Keratinocyte (primary cell): ENCODE measurements at regions not wholly inside any gene's neighbourhood (a gene's known extent, or its start where the extent isn't known, plus 50 kb on each side); places are given as distances from the start of the nearest gene placed in this dataset.
"Not testable (repeated sequence)": the region's sequence is repeated elsewhere in the genome, so short reads cannot be mapped to it uniquely, and the experiment has no call there.

Experiments used
- DNase-seq: peaks from one replicate; pipeline ENCODE4 v3.0.0-alpha.2; 2011; ENCODE audit warnings: low read depth, missing footprints, low spot score
- FAIRE-seq: peaks from 2 replicates; lab custom pipeline; 2011; peaks lifted over from hg19 to GRCh38; lab: Jason Lieb, UNC
- H2AFZ ChIP-seq: 2 replicates; pipeline ENCODE4 v1.6.0; 2012; ENCODE audit warnings: low read length, control low read depth, inconsistent platforms; ENCODE audit not compliant: control insufficient read depth
- H3K27ac ChIP-seq: 2 replicates; pipeline ENCODE4 v1.5.1; 2011; ENCODE audit warnings: low read length; ENCODE audit not compliant: control insufficient read depth, insufficient read depth
- H3K27me3 ChIP-seq: 3 replicates; pipeline ENCODE4 v1.6.0; 2011; ENCODE audit warnings: low read length; ENCODE audit not compliant: control insufficient read depth, insufficient read depth; ENCODE audit errors: extremely low read depth
- H3K36me3 ChIP-seq, 2 experiments: 2 replicates in 1 of 2; 3 replicates in 1 of 2; pipeline ENCODE4 v1.5.1; 2011; ENCODE audit warnings: low read length in 2 of 2, mild to moderate bottlenecking in 1 of 2; ENCODE audit not compliant: control insufficient read depth in 2 of 2, insufficient read depth in 2 of 2; ENCODE audit errors: extremely low read depth in 1 of 2
- H3K4me1 ChIP-seq: 3 replicates; pipeline ENCODE4 v1.5.1; 2011; ENCODE audit warnings: low read length; ENCODE audit not compliant: control insufficient read depth, insufficient read depth; ENCODE audit errors: extremely low read depth
- H3K4me2 ChIP-seq: 3 replicates; pipeline ENCODE4 v1.6.0; 2011; ENCODE audit warnings: low read depth, low read length; ENCODE audit not compliant: control insufficient read depth, insufficient read depth; ENCODE audit errors: extremely low read depth
- H3K4me3 ChIP-seq, 3 experiments: fragments of 200-600 bp in 1 of 3; sonication (generic) in 1 of 3; 2 replicates in 2 of 3; 3 replicates in 1 of 3; pipeline ENCODE4 v1.5.1; 2011 to 2016; ENCODE audit warnings: low read length in 3 of 3, mild to moderate bottlenecking in 3 of 3, control low read depth in 2 of 3, inconsistent platforms in 1 of 3, low read depth in 1 of 3, mixed read lengths in 1 of 3, mixed run types in 1 of 3, moderate library complexity in 1 of 3; ENCODE audit not compliant: control insufficient read depth in 2 of 3, insufficient read depth in 2 of 3; ENCODE audit errors: extremely low read depth in 1 of 3
- H3K79me2 ChIP-seq: 2 replicates; pipeline ENCODE4 v1.6.0; 2012; ENCODE audit warnings: low read length; ENCODE audit not compliant: control insufficient read depth, insufficient read depth
- H3K9ac ChIP-seq: 3 replicates; pipeline ENCODE4 v1.6.0; 2011; ENCODE audit warnings: low read length; ENCODE audit not compliant: control insufficient read depth, insufficient read depth; ENCODE audit errors: extremely low read depth
- H3K9me1 ChIP-seq: 3 replicates; pipeline ENCODE4 v1.6.0; 2011; ENCODE audit warnings: low read length; ENCODE audit not compliant: control insufficient read depth, insufficient read depth; ENCODE audit errors: extremely low read depth
- H3K9me3 ChIP-seq: 2 replicates; pipeline ENCODE4 v1.5.1; 2012; ENCODE audit warnings: low read depth, low read length; ENCODE audit not compliant: control insufficient read depth
- H4K20me1 ChIP-seq: 3 replicates; pipeline ENCODE4 v1.6.0; 2011; ENCODE audit warnings: low read length; ENCODE audit not compliant: control insufficient read depth, insufficient read depth; ENCODE audit errors: extremely low read depth
- CTCF ChIP-seq, 3 experiments: IDR thresholded peaks in 1 of 3; conservative IDR thresholded peaks in 1 of 3; optimal IDR thresholded peaks in 1 of 3; 2 replicates in 2 of 3; 3 replicates in 1 of 3; pipeline versions ENCODE3 to v1.5.1; 2011; ENCODE audit warnings: low read length in 3 of 3, mild to moderate bottlenecking in 3 of 3, moderate library complexity in 2 of 3, control low read depth in 1 of 3, inconsistent platforms in 1 of 3; ENCODE audit not compliant: insufficient read depth in 2 of 3; ENCODE audit errors: extremely low read depth in 1 of 3
- EZH2 ChIP-seq: IDR thresholded peaks from one replicate; pipeline ENCODE4 v1.6.1; 2012; ENCODE audit warnings: inconsistent platforms, mild to moderate bottlenecking, low read length, moderate library complexity
- dilution Hi-C: fragments of 300-500 bp; cut with MboI; formaldehyde crosslinking; loops from one replicate; pipeline ENCODE4 v1.7.0; 2020; ENCODE audit warnings: low sequenced_read_pairs; ENCODE audit not compliant: extremely low pct_ligation_motif_present

DNA sequence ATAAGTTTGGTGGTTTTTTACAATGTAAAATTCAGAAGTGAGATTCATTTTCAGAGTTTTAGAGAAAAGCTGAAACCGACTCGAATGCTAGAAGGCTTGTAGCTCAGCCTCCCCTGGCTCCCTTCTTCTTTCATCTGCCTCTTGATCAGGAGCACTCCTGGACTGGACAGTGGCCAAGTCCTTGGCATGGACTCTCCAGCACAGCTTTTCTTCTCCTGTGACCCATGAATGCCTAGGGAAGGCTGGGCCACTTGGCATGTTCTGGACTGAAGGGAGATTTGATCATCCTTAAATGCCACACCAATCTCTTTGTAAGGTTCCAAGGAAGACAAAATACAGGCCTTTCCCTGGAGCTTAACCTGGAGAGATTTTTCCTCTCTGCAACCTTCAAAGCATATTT lies 384.0 kb upstream of the SASH1 start:
- Histone ChIP-seq H3K27me3 (no peaks in the 10 kb centered on the region), H3K9ac (no peak overlapping the region), H2AFZ (no peak overlapping the region), H3K4me2 (no peak overlapping the region), H3K36me3 (no peaks in the 10 kb centered on the region), H3K27ac (no peak overlapping the region), H4K20me1 (no peaks in the 10 kb centered on the region), H3K4me1 (no peaks in the 10 kb centered on the region), H3K79me2 (no peaks in the 10 kb centered on the region), H3K4me3 (no peak overlapping the region), H3K9me1 (no peaks in the 10 kb centered on the region), H3K9me3 (no peaks in the 10 kb centered on the region)
- DNase-seq: no peak
- dilution Hi-C loops: no loop called here
- TF ChIP-seq CTCF (optimal IDR thresholded peaks at IDR 0.05 in 1 of 3, IDR thresholded peaks at IDR 0.05 in 1 of 3, conservative IDR thresholded peaks at IDR 0.05 in 1 of 3; ENCODE audit: extremely low read depth in 1 of 3, insufficient read depth in 2 of 3, low read length in 3 of 3): no peak
- TF ChIP-seq EZH2: no peak
- FAIRE-seq: no peak

GRCh38 chr6:147961481-147962141 lies 381.0 kb upstream of the SASH1 start:
- H3K9me1 ChIP-seq: no peaks in the 10 kb centered on the region
- dilution Hi-C loops: no loop called here
- TF ChIP-seq CTCF (optimal IDR thresholded peaks at IDR 0.05 in 1 of 3, IDR thresholded peaks at IDR 0.05 in 1 of 3, conservative IDR thresholded peaks at IDR 0.05 in 1 of 3; ENCODE audit: extremely low read depth in 1 of 3, insufficient read depth in 2 of 3, low read length in 3 of 3) (no peak), EZH2 (no peak)
- H3K4me2 ChIP-seq: no peak overlapping the region
- H3K27ac ChIP-seq: no peak overlapping the region
- H3K27me3 ChIP-seq: no peaks in the 10 kb centered on the region
- DNase-seq (no peak), FAIRE-seq (no peak)
- no peak overlapping the region for H3K9ac ChIP-seq
- no peaks in the 10 kb centered on the region for H3K4me1 ChIP-seq
- H3K36me3 ChIP-seq: no peaks in the 10 kb centered on the region
- no peaks in the 10 kb centered on the region for H3K9me3 ChIP-seq
- no peak overlapping the region for H2AFZ ChIP-seq
- H3K79me2 ChIP-seq: no peaks in the 10 kb centered on the region
- no peaks in the 10 kb centered on the region for H4K20me1 ChIP-seq
- H3K4me3 ChIP-seq: no peak overlapping the region

DNA sequence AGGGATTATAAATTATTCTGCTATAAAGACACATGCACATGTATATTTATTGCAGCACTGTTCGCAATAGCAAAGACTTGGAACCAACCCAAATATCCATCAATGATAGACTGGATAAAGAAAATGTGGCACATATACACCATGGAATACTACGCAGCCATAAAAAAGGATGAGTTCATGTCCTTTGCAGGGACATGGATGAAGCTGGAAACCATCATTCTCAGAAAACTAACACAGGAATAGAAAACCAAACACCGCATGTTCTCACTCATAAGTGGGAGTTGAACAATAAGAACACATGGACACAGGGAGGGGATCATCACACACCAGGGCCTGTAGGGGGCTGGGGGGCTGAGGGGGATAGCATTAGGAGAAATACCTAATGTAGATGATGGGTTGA lies 377.2 kb upstream of the SASH1 start:
- H4K20me1 ChIP-seq, H3K9me1 ChIP-seq, DNase-seq, H3K4me3 ChIP-seq, FAIRE-seq, H3K9ac ChIP-seq, H3K79me2 ChIP-seq, H3K9me3 ChIP-seq, H2AFZ ChIP-seq, dilution Hi-C loops, H3K4me1 ChIP-seq, H3K27me3 ChIP-seq, H3K27ac ChIP-seq, H3K36me3 ChIP-seq, H3K4me2 ChIP-seq: not testable (repeated sequence)
